Activated gamma-delta T cell (primary cell): ENCODE measurements at regions not wholly inside any gene's neighbourhood (a gene's known extent, or its start where the extent isn't known, plus 50 kb on each side); places are given as distances from the start of the nearest gene placed in this dataset.
"Not testable (repeated sequence)": the region's sequence is repeated elsewhere in the genome, so short reads cannot be mapped to it uniquely, and the experiment has no call there.

Experiments used
- DNase-seq: peaks from one replicate; lab custom pipeline; 2025; lab: John Stamatoyannopoulos, UW

DNA sequence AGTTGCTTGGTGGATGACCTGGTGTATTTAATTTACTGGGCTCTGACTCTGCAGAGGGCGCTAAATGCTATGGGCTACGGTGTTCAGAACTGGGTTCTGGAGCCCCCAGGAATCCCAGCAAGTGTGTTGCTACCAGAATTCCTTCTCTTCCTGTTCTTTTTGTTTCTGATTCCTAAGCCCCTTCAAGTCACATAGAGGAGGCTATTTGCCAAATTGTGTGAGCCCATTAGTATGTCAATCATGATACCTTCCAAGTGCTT is 358.2 kb upstream of the SPRED2 start:
- DNase-seq, result no peak

DNA sequence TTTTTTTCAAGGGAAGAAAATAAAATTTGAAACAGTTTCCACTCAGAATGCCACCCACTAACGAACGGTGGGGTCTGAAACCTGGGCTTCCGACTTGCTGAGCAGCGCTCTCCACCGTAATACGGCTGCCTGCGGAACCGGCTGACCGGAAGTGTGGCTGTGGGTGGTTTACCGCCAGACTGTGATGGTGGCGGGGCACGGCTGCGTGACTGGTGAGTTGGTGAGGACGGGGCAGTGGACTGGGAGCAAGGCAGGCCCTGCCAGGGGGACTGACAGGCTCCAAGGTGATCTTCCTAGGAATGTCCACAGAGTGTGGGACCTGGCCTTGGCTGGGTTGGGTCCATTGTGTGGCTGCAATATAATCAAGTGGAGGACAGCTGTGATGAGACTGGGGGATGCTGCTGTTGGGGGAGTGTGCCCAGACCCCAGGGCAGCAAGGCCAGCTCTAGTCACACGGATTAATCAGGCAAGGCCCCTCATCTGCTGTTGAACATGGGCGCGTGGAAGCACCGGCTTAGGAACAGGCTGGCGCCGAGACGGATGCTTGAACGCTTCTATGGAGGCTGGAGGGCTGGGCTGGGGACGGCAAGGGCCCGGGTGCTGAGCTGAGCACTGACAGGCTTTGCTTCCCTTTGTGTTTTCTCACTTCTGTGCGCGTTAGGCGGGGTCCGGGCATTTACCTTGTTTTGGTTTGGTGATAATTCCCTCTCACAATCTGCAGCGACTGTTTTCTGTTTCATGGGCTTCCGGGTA is 357.7 kb upstream of the SPRED2 start:
- peak; percentile 5 for DNase-seq

GRCh38 chr2:65788556-65788955 is 356.2 kb upstream of the SPRED2 start:
- DNase-seq, result no peak

DNA sequence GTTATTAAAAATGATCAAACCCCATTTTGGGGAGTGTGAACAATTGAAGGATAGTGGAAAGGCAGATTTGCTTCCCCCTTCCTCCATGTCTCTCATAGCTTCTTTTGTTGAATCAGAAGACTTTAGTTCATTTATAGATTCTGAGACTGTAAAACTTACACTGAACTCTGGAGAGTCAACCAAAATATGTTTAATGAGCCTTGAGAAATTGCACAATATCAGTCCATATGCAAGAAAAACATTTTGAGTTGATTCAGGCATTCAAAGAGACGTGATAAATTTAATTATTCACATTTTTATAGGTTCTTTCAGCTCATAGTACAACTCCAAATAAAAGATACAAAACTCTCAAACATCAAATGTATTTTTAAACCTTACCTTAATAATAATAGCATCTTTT is 354.4 kb upstream of the SPRED2 start:
- no peak for DNase-seq

GRCh38 chr2:65786007-65786717 is 353.8 kb upstream of the SPRED2 start:
- DNase-seq, result no peak

- DNase-seq, result no peak
Observed at GRCh38 chr2:65782996-65783650, 350.7 kb upstream of the SPRED2 start.

DNA sequence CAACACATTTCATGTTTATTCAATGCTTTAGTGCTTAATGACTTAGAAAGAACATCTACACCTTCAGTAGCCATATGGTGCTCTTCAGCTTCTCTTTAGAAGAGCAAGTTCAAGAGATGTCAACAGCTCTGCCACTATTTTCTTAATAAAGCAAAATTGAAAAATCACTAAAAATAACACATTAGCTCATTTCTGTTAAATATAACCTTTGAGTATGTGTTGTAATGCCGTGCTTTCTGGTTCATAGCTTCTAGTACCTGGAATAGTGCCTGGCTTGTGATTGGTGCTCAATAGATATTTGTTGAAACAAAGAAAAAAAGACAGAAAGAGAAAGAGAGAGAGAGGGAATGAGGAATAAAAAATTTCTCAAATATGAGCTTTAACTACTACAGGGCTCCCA is 349.8 kb upstream of the SPRED2 start:
- no peak for DNase-seq

DNA sequence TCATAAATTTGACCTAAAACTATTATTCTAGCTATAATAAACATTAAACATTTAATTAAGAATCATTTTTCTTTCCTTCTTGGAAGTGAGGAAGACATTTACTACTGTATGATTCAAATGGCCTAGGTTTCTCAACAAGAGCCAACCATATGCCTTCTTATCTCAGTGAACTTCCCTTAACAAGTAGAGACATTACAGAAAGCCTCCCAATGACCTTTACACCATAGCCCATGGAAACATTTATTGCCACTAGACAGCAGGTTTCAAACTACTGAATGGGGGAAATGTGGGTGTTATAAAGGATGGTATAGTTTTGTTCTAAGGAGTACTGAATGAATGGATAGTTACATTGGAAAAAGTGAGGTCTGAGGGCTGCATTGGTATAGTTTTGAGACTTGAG is 349.4 kb upstream of the SPRED2 start:
- DNase-seq, result no peak

DNA sequence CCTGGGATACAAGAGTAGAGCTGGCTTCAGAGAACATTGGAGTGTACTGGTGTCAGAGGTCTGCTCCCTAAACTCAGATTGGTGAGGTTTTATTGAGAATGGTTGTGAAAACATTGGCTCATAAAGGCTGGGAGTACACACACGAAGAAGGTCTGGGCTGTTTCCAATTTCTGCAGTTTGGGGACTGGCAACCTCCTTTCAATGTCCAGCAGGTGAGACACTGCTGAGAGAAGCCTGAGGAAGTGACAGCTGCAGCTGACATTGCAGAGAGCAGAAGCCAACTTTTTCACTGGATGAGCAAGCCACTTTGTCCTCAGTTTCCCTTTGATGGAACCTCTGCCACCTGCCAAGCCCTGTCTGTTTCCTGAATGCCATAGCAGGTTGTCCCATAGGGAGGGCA is 346.6 kb upstream of the SPRED2 start:
- no peak for DNase-seq

DNA sequence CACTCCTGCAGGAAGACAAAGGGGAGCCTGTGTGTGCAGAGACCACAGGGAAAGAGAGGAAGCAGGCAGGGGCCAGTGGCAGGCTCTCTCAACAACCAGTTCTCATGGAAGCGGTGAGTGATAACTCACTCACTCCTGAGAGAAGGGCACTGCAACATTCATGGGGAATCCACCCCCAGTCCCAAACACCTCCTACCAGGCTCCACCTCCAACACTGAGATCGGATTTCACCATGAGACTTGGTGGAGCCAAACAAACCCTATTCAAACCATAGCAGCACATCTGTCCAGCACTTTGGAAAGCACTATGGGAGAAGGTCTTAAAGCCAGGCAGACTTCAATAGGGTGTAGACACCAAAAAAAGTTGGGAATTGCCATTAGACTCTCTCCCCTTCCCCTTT is 345.7 kb upstream of the SPRED2 start:
- no peak for DNase-seq

DNA sequence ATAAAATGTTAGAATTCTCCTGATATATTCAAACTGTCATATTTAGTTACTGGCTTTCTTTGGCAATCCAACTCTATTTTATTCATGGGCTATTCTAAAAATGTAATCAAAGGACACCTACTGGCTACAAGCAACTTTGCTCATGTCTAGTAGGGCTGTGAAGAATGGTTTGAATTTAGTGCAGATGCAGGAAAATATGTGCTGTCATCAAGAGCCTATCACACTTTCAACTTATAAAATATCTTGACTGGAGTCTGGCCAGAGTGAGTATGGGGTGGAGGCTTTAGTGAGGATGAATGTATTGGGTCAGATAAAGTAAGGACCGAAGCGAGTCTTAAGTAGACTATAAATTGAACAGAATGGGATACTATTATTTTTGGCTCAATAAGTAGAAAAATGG is 343.4 kb upstream of the SPRED2 start:
- DNase-seq, result no peak

DNA sequence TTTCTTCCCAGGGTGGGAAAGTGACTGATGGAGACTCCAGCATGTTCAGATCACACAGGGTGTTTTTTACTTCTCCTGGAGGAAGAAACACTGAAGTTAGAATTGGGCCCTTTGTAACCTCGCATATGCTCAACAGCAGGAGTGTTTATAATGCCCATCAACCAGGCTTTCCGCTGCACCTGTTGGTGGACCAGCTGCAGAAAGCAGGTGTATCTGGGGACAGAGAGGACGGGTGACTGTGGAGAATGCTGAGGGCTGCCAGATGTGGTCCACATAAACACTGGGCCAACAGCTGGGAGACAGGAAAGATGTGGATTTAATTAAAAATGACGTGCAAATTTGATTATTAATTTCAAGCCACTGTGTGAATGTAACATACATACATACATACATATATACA is 335.5 kb upstream of the SPRED2 start:
- no peak for DNase-seq

- DNase-seq, result no peak
Observed at GRCh38 chr2:65766768-65767267, 334.4 kb upstream of the SPRED2 start.

DNA sequence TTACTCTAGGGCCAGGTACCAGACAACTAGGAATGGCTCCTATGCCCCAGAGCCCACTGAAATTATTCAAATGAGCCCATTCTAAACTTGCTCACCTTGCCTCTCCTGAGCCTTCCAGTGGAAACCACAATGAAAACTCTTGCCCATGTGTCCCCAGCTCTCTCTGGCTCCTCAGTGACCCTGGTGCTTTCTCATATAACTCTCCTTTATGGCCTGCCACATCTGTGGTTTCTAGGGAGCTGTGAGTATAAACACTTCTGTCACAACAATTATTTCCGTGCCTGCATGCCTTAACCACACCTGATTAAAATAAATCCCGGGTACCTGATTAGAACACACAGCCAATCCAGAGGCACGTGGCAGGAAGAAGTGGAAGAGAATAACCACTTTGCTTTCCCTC is 333.0 kb upstream of the SPRED2 start:
- DNase-seq, result no peak

DNA sequence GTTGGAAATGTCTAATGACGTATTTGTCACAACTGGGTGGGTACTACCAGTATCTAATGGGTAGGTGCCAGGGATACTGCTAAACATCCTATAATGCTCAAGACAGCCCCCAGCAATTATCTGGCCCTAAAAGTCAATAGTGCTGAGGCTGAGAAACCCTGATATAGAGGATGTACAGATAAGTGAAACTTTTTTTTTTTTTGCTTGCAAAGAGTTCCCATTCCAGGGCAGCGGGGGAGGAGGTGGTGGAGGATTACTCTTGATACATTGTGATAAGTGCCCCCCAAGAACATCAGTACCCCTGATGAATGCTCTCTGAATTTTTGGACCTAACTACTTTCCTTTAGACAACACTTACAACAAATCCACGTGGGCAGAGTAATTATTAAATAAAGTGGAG is 329.7 kb upstream of the SPRED2 start:
- DNase-seq, result no peak

GRCh38 chr2:65754219-65754618 is 321.8 kb upstream of the SPRED2 start:
- no peak for DNase-seq

DNA sequence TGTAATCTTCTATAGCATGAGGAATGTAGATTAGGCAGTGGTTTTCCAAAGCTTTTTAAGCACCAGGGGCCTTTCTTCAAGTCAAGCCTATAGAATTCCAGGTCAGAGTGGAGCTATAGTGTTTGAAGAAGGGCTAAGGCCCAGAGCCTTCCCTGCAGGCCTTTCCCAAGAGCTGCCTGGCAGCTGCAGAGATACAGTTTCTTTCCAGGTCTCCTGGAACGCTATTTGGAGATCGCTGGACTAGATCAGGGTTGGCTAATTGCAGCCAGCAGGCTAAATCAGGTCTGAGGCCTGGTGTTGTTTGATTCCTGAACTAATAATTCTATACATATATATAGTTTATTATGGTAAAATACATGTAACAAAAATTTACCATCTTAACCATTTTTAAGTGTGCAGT is 319.0 kb upstream of the SPRED2 start:
- DNase-seq, result no peak

GRCh38 chr2:65749545-65749944 is 317.1 kb upstream of the SPRED2 start:
- DNase-seq, result no peak

DNA sequence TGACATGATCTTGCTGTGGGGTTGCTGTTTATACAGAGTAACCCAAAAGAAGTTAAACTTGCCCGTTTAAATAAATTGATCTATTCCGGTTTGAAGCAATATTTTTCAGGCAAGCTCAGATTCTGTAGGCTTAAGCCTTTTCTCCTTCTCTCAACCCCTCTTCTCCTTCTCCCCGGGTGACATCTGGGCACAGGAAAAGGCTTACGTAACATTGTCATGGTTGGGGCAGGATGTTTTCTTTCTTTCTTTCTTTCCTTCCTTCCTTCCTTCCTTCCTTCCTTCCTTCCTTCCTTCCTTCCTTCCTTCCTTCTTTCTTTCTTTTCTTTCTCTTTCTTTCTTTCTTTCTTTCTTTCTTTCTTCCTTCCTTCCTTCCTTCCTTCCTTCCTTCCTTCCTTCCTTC is 315.5 kb upstream of the SPRED2 start:
- DNase-seq, result not testable (repeated sequence)

DNA sequence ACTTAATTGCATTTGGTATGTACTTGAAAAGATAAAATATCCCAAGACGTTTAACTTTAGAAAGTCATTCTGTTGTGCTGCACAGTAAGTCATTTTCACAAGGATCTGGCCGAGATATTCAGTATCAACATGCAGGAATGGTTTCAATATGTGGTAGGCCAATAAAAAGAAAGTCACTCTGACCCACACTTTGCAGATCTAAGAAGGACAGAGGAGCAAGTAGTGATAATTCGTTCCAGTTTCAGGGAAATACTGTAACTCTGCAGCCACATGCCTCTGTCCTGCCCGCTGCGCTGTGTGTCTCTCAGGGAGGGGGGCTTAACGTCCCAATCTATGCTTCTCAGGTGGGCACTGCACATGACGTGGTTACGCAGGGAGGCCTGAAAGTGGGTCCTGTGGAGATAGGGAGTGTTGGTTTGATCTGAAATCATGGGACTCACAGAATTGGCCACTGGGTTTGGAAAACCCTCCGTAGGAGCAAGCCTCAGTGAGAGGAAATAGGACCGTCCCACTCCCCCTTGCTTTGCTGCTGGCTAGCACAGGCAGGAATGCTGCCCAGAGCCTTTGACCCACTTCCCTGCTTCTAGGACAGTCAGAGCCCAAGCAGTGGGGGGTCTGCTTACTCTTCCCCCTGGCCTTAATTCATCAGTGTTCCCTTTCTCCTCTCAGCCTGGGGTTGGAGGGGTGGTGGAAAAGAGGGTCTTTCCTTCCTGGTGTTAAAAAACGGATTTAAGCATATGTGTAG is 314.7 kb upstream of the SPRED2 start:
- no peak for DNase-seq

DNA sequence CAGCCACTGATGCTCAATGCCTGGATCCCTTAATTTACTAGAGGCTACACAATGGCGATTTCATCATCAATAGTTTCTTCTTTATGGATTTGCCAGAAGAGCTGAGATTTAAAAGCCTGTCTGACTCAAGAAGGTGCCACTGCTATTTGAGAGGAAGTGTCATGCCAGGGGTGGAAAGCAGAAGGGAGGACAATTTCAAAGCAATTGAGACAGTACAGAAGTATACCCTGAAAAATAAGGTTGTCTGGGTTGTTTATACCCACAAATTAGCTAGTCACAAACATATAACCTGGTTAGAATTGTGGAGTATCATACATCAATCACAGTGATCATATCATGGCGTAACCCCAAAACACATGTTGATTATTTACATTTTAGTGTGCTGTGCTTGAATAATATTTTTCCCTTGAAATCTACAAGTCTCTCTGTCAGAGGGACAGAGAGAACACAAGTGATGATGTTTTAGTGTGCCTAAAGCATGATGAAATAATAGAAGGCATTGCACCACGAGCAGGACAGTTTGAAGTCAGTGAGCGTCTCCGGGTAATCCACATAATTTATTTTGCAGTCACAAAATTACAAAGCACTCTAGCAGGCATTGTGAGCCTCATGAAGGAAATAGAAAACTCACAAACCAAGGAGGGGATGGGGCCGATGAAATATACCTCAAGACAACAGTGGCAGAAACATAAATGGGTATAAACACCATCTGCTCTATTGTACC is 312.2 kb upstream of the SPRED2 start:
- DNase-seq, result no peak

DNA sequence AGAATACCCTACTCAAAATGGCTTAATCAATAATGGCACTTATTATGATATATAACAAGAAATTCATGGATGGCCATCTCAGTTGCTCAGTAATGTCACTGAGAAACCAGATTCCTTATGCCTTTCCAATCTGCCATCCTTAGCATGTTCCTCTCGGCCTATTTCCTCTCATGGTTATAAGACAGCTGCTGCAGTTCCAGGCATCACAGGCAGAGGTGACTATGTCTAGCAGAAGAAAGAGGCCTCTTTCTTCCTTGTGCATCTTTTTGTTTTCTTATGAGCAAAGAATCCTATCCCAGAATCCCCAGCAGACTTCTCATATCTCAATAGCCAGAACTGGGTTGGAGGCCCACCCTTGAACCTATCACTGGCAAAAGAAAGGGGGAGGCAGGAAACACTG is 310.6 kb upstream of the SPRED2 start:
- DNase-seq, result no peak
